GM21619 (cell line): ENCODE measurements at regions not wholly inside any gene's neighbourhood (a gene's known extent, or its start where the extent isn't known, plus 50 kb on each side); places are given as distances from the start of the nearest gene placed in this dataset.
"Not testable (repeated sequence)": the region's sequence is repeated elsewhere in the genome, so short reads cannot be mapped to it uniquely, and the experiment has no call there.

ENCODE experiments used
- ATAC-seq: cut with Tn5 transposase; IDR thresholded peaks from one replicate; pipeline ENCODE4 v1.9.1; 2021; ENCODE audit not compliant: unreplicated experiment

GRCh38 chr2:14904378-14904777, 271.9 kb downstream of the LRATD1 start:
- not testable (repeated sequence) for ATAC-seq

- no peak for ATAC-seq
Observed at GRCh38 chr2:14905571-14905970, 273.1 kb downstream of the LRATD1 start.

- ATAC-seq = no peak
Observed at GRCh38 chr2:14907014-14907612, 274.6 kb downstream of the LRATD1 start.

GRCh38 chr2:14909795-14910194, 277.3 kb downstream of the LRATD1 start:
- ATAC-seq = no peak

- ATAC-seq = no peak
Observed at GRCh38 chr2:14910654-14911053, 278.1 kb downstream of the LRATD1 start.

GRCh38 chr2:14915983-14916382, 283.5 kb downstream of the LRATD1 start:
- ATAC-seq = no peak

- no peak for ATAC-seq
Observed at GRCh38 chr2:14923820-14924580, 291.5 kb downstream of the LRATD1 start.

GRCh38 chr2:14925471-14925870, 293.0 kb downstream of the LRATD1 start:
- no peak for ATAC-seq

GRCh38 chr2:14927021-14927564, 294.6 kb downstream of the LRATD1 start:
- ATAC-seq = no peak

- no peak for ATAC-seq
Observed at GRCh38 chr2:14928056-14928455, 295.5 kb downstream of the LRATD1 start.

GRCh38 chr2:14930441-14930840, 297.9 kb downstream of the LRATD1 start:
- no peak for ATAC-seq

- no peak for ATAC-seq
Observed at GRCh38 chr2:14932285-14932684, 299.8 kb downstream of the LRATD1 start.

GRCh38 chr2:14933753-14934152, 301.2 kb downstream of the LRATD1 start:
- ATAC-seq = no peak

GRCh38 chr2:14936426-14936825, 303.9 kb downstream of the LRATD1 start:
- no peak for ATAC-seq

GRCh38 chr2:14937336-14937735, 304.8 kb downstream of the LRATD1 start:
- ATAC-seq = no peak

GRCh38 chr2:14941151-14941631, 308.7 kb downstream of the LRATD1 start:
- no peak for ATAC-seq

GRCh38 chr2:14942987-14943386, 310.5 kb downstream of the LRATD1 start:
- ATAC-seq = no peak

- peak; percentile 88 for ATAC-seq
Observed at GRCh38 chr2:14944562-14945346, 312.2 kb downstream of the LRATD1 start.

- ATAC-seq = no peak
Observed at GRCh38 chr2:14951569-14952285, 319.2 kb downstream of the LRATD1 start.

- no peak for ATAC-seq
Observed at GRCh38 chr2:14952400-14952963, 320.0 kb downstream of the LRATD1 start.
